ENCODE measurements at regions not wholly inside any gene's neighbourhood (a gene's known extent, or its start where the extent isn't known, plus 50 kb on each side); places are given as distances from the start of the nearest gene placed in this dataset.
"Not testable (repeated sequence)": the region's sequence is repeated elsewhere in the genome, so short reads cannot be mapped to it uniquely, and the experiment has no call there.

- no peak overlapping the region for H3K27ac Mint-ChIP-seq
- no peaks in the 10 kb centered on the region for H3K36me3 Mint-ChIP-seq (ENCODE audit: low read depth)
- no peaks in the 10 kb centered on the region for H3K4me1 Mint-ChIP-seq
- no peak overlapping the region for H3K4me3 Mint-ChIP-seq
- POLR2A ChIA-PET, result no interaction called here
- no peaks in the 10 kb centered on the region for H3K9me3 Mint-ChIP-seq
- no peak for DNase-seq
- CTCF ChIA-PET, result no interaction called here
- no peaks in the 10 kb centered on the region for H3K27me3 Mint-ChIP-seq
These were observed 1354.6 kb downstream of the HACE1 start for GRCh38 chr6:103505155-103505518.

- DNase-seq, result no peak
- POLR2A ChIA-PET, result no interaction called here
- CTCF ChIA-PET, result no interaction called here
- no peak overlapping the region for H3K27ac Mint-ChIP-seq
- no peak overlapping the region for H3K4me3 Mint-ChIP-seq
- no peaks in the 10 kb centered on the region for H3K4me1 Mint-ChIP-seq
- H3K36me3 Mint-ChIP-seq (ENCODE audit: low read depth), result no peaks in the 10 kb centered on the region
- no peaks in the 10 kb centered on the region for H3K27me3 Mint-ChIP-seq
- no peaks in the 10 kb centered on the region for H3K9me3 Mint-ChIP-seq
These were observed 1355.1 kb downstream of the HACE1 start for GRCh38 chr6:103504501-103505154.

- H3K4me3 Mint-ChIP-seq; CTCF ChIA-PET; POLR2A ChIA-PET; H3K36me3 Mint-ChIP-seq (ENCODE audit: low read depth); H3K4me1 Mint-ChIP-seq; H3K9me3 Mint-ChIP-seq; DNase-seq; H3K27me3 Mint-ChIP-seq; H3K27ac Mint-ChIP-seq: not testable (repeated sequence)
These were observed 1363.1 kb downstream of the HACE1 start for GRCh38 chr6:103496588-103496987.

- POLR2A ChIA-PET, result no interaction called here
- CTCF ChIA-PET, result no interaction called here
- Mint-ChIP-seq H3K36me3 (ENCODE audit: low read depth) (no peaks in the 10 kb centered on the region), H3K4me1 (no peaks in the 10 kb centered on the region), H3K9me3 (no peaks in the 10 kb centered on the region), H3K4me3 (no peak overlapping the region), H3K27ac (no peak overlapping the region), H3K27me3 (no peaks in the 10 kb centered on the region)
- no peak for DNase-seq
These were observed 1403.1 kb downstream of the HACE1 start for GRCh38 chr6:103456652-103457051.

- Mint-ChIP-seq H3K27me3 (no peaks in the 10 kb centered on the region), H3K27ac (no peak overlapping the region), H3K4me3 (no peak overlapping the region), H3K9me3 (no peaks in the 10 kb centered on the region), H3K4me1 (no peaks in the 10 kb centered on the region), H3K36me3 (ENCODE audit: low read depth) (no peaks in the 10 kb centered on the region)
- CTCF ChIA-PET, result no interaction called here
- POLR2A ChIA-PET, result no interaction called here
- no peak for DNase-seq
These were observed 1404.4 kb downstream of the HACE1 start for GRCh38 chr6:103455275-103455674.

GRCh38 chr6:103409475-103409874 is 1450.2 kb downstream of the HACE1 start:
- no peak overlapping the region for H3K27ac Mint-ChIP-seq
- no peaks in the 10 kb centered on the region for H3K27me3 Mint-ChIP-seq
- ChIA-PET CTCF (no interaction called here), POLR2A (no interaction called here)
- no peaks in the 10 kb centered on the region for H3K4me1 Mint-ChIP-seq
- DNase-seq, result no peak
- no peaks in the 10 kb centered on the region for H3K36me3 Mint-ChIP-seq (ENCODE audit: low read depth)
- H3K9me3 Mint-ChIP-seq, result peaks cover 3% of the 10 kb centered on the region
- H3K4me3 Mint-ChIP-seq, result no peak overlapping the region

- Mint-ChIP-seq H3K36me3 (ENCODE audit: low read depth) (no peaks in the 10 kb centered on the region), H3K27me3 (no peaks in the 10 kb centered on the region), H3K27ac (no peak overlapping the region), H3K4me3 (no peak overlapping the region), H3K4me1 (no peaks in the 10 kb centered on the region), H3K9me3 (peaks cover 5% of the 10 kb centered on the region)
- no peak for DNase-seq
- CTCF ChIA-PET, result no interaction called here
- POLR2A ChIA-PET, result no interaction called here
These were observed 1454.4 kb downstream of the HACE1 start for GRCh38 chr6:103405321-103405720.

- no peaks in the 10 kb centered on the region for H3K36me3 Mint-ChIP-seq (ENCODE audit: low read depth)
- ChIA-PET CTCF (no interaction called here), POLR2A (no interaction called here)
- H3K4me3 Mint-ChIP-seq, result no peak overlapping the region
- no peak for DNase-seq
- no peaks in the 10 kb centered on the region for H3K4me1 Mint-ChIP-seq
- H3K27ac Mint-ChIP-seq, result no peak overlapping the region
- H3K9me3 Mint-ChIP-seq, result peaks cover 5% of the 10 kb centered on the region
- no peaks in the 10 kb centered on the region for H3K27me3 Mint-ChIP-seq
These were observed 1454.9 kb downstream of the HACE1 start for GRCh38 chr6:103404799-103405198.

GRCh38 chr6:103396768-103397167 is 1463.0 kb downstream of the HACE1 start:
- Mint-ChIP-seq H3K9me3 (peaks cover 5% of the 10 kb centered on the region), H3K27ac (no peak overlapping the region), H3K36me3 (ENCODE audit: low read depth) (no peaks in the 10 kb centered on the region), H3K4me3 (no peak overlapping the region), H3K27me3 (no peaks in the 10 kb centered on the region), H3K4me1 (no peaks in the 10 kb centered on the region)
- POLR2A ChIA-PET, result no interaction called here
- CTCF ChIA-PET, result no interaction called here
- no peak for DNase-seq

- CTCF ChIA-PET, result no interaction called here
- Mint-ChIP-seq H3K9me3 (no peaks in the 10 kb centered on the region), H3K27me3 (no peaks in the 10 kb centered on the region), H3K36me3 (ENCODE audit: low read depth) (no peaks in the 10 kb centered on the region), H3K4me3 (no peak overlapping the region), H3K4me1 (no peaks in the 10 kb centered on the region), H3K27ac (no peak overlapping the region)
- DNase-seq, result no peak
- POLR2A ChIA-PET, result no interaction called here
These were observed 1480.4 kb downstream of the HACE1 start for GRCh38 chr6:103379272-103379671.

GRCh38 chr6:103367212-103367611 is 1492.5 kb downstream of the HACE1 start:
- DNase-seq, result no peak
- POLR2A ChIA-PET, result no interaction called here
- Mint-ChIP-seq H3K9me3 (peaks cover 11% of the 10 kb centered on the region), H3K27ac (no peak overlapping the region), H3K36me3 (ENCODE audit: low read depth) (no peaks in the 10 kb centered on the region), H3K4me1 (no peaks in the 10 kb centered on the region), H3K27me3 (no peaks in the 10 kb centered on the region), H3K4me3 (no peak overlapping the region)
- CTCF ChIA-PET, result no interaction called here

- Mint-ChIP-seq H3K27me3 (no peaks in the 10 kb centered on the region), H3K27ac (no peak overlapping the region), H3K9me3 (peaks cover 4% of the 10 kb centered on the region), H3K4me3 (no peak overlapping the region), H3K36me3 (ENCODE audit: low read depth) (no peaks in the 10 kb centered on the region), H3K4me1 (no peaks in the 10 kb centered on the region)
- ChIA-PET POLR2A (no interaction called here), CTCF (no interaction called here)
- DNase-seq, result no peak
These were observed 1503.2 kb downstream of the HACE1 start for GRCh38 chr6:103356531-103356930.

- Mint-ChIP-seq H3K4me1 (no peaks in the 10 kb centered on the region), H3K27me3 (no peaks in the 10 kb centered on the region), H3K9me3 (peaks cover 2% of the 10 kb centered on the region), H3K36me3 (ENCODE audit: low read depth) (no peaks in the 10 kb centered on the region), H3K27ac (no peak overlapping the region), H3K4me3 (no peak overlapping the region)
- ChIA-PET CTCF (no interaction called here), POLR2A (no interaction called here)
- no peak for DNase-seq
These were observed 1515.1 kb downstream of the HACE1 start for GRCh38 chr6:103344554-103345163.

GRCh38 chr6:103335412-103335811 is 1524.3 kb downstream of the HACE1 start:
- H3K36me3 Mint-ChIP-seq (ENCODE audit: low read depth), result no peaks in the 10 kb centered on the region
- peaks cover 2% of the 10 kb centered on the region for H3K9me3 Mint-ChIP-seq
- H3K4me1 Mint-ChIP-seq, result no peaks in the 10 kb centered on the region
- no peak for DNase-seq
- POLR2A ChIA-PET, result no interaction called here
- no peaks in the 10 kb centered on the region for H3K27me3 Mint-ChIP-seq
- no peak overlapping the region for H3K4me3 Mint-ChIP-seq
- CTCF ChIA-PET, result no interaction called here
- no peak overlapping the region for H3K27ac Mint-ChIP-seq

Measured in activated CD4-positive, alpha-beta memory T cell treated with anti-CD3 and anti-CD28 coated beads, Interleukin-2, amount 10 ng/mL, durations not matched to agents 7 days and 5 days (primary cell).